ENCODE measurements at regions not wholly inside any gene's neighbourhood (a gene's known extent, or its start where the extent isn't known, plus 50 kb on each side); places are given as distances from the start of the nearest gene placed in this dataset.
"Not testable (repeated sequence)": the region's sequence is repeated elsewhere in the genome, so short reads cannot be mapped to it uniquely, and the experiment has no call there.

DNA sequence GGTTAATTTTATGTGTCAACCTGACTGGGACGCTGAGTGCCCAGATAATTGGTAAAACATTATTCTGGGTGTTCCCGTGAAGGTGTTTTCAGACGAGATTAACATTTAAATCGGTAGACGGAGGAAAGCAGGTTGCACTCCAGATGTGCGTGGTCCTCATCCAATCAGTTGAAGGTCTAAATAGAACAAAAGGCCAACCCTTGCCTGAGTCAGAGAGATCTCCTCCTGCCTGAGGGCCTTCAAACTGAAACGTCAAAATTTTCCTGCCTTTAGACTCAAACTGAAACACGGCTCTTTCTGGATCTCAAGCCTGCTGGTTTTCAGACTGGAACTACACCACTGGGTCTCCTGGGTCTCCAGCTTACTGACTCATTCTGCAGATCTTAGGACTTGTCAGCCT is 70.9 kb downstream of the NPIPA5 start:
- DNase-seq, result not testable (repeated sequence)

- not testable (repeated sequence) for DNase-seq
These were observed 72.2 kb downstream of the NPIPA5 start for GRCh38 chr16:15305889-15306288.

DNA sequence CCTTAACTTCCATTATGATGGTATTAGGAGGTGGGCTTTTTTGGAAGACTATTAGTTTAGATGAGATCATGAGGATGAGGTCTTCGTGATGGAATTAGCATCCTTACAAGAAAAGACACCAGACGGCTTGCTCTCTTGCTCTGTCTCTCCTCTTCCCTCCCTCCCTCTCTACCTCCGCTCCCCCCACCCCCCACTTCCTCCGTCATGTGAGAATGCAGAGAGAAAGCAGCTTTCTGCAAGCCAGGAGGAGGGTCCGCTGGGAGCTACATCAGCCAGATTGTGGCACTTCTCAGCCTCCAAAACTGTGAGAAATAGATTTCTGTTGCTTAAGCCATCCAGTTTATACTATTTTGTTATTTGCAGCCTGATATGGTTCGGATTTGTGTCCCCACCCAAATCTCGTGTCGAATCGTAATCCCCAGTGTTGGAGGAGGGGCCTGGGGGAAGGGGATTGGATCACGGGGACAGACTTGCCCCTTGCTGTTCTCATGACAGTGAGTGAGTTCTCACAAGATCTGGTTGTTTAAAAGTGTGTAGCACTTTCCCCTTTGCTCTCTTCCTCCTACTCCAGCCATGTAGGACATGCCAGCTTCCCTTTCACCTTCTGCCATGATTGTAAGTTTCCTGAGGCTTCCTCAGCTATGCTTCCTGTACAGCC is 74.3 kb downstream of the NPIPA5 start:
- DNase-seq, result not testable (repeated sequence)

DNA sequence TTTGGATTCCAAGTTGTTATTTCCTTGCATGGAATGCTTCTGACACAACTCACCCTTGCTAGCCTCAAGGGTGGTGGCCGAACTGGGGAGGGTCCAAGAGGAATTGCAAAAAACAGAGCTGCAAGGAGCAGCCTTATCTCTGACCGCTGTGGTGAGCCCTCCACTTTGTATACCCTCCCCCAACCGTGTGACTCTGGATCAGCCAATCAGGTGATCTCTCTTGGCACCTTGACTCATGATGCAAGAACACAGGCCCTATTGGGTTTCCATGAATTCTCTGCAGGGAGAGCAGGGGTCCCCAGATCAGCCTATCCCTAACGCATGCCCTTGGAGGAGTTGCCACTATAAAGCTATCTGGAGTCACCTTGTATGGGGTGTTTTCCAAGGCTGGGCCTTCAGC is 81.0 kb downstream of the NPIPA5 start:
- DNase-seq, result not testable (repeated sequence)

DNA sequence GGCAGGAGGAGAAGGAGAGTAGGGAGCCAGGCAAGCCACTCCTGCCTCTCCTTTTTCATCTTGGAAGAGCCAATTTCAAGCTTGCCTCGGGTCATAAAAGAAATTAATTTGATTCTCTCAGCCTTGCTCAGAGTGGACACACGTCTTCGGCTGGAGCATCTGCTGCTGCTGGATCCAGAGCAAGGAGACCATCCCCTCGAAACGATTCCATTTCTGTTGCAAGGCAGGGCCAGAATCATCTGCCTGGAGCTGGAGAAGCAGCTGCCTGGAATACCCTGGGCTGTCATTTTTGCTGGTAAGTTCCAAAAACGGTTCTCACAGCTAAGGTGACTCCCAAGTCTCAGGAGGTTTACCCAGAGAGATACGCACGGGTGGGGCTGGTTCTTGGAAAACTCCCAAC is 103.3 kb downstream of the NPIPA5 start:
- DNase-seq, result not testable (repeated sequence)

DNA sequence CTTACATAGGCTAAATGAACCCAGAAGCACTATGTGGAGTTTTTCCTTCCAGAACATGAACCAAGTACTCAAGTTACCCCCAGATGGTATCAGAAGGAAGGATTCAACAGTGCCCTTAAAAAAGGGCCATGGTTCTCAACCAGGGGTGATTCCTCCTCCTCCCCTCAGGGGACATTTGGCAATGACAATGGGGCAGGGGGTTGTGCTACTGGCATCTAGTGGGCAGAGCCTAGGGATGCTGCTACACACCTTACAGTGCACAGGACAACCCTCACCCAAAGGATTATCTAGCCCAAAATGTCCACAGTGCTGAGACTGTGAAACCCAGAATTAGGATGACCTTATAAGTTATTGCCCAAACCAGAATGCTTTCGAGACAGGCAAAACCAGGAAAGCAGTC is 104.1 kb downstream of the NPIPA5 start:
- not testable (repeated sequence) for DNase-seq

GRCh38 chr16:15266941-15267340 is 111.2 kb downstream of the NPIPA5 start:
- DNase-seq, result not testable (repeated sequence)

- not testable (repeated sequence) for DNase-seq
These were observed 115.9 kb downstream of the NPIPA5 start for GRCh38 chr16:15262212-15262611.

DNA sequence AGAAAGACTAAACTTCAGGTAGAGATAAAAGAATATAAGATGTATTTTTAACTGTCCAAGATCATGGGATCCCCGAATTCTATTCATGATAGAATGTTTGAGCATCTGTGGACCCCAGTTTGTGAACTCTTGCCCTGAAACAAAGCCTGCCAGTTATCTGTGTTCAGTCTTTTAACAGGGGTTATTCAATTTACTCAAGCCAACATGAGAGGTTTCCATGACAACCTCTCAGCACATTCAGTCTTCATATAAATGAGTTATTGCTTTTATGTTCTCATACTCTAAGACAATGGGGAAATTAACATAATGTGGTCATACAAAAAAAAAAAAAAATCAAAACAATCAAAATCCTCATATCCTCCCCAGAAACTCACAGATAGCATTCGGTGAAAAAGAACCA is 130.1 kb downstream of the NPIPA5 start:
- DNase-seq, result not testable (repeated sequence)

DNA sequence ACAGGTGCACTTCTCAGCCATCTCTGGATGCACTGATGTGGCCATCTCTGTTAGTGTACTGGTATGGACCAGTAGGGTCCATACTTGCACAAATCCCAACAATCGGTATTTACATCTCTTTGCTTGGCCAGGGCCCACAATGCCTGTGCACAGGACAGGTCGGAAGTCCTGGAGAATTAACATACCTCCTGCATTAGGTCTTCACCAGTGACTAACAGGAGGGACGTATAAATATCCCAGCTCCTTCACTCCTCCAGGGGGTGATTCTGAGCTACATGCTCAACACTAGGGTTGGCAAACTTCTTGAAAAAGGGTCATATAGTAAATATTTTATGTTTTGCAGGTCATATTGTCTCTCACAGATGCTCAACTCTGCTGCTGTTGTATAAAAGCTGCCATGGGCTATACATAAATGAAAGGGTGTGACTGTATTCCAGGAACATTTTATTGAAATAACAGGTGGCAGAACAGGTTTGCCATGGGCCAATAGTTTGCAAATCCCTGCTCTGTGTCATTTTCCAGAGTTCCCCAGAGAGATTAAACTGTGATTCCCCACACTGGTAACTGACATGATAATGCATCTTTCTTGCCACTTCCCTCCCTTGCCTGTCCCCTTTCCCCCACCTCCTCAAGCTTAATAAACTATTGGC is 141.3 kb downstream of the NPIPA5 start:
- DNase-seq, result not testable (repeated sequence)

DNA sequence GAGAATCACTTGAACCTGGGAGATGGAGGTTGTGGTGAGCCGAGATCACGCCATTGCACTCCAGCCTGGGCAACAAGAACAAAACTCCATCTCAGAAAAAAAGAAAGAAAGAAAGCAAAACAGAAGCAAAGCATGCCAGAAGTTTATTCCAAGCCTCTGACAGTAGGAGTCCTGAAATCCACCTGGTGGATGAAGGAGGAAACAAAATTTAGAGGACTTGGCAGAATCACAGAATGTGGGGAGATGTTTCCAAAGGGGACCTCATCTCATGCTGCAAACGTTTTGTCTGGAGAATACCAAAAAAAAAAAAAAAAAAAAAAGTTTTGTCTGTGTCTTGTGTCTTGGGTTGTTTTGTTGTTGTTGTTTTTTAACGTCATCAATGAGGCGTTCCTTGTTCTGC is 141.1 kb upstream of the RRN3 start:
- not testable (repeated sequence) for DNase-seq

- not testable (repeated sequence) for DNase-seq
These were observed 140.6 kb upstream of the RRN3 start for GRCh38 chr16:15234702-15235101.

DNA sequence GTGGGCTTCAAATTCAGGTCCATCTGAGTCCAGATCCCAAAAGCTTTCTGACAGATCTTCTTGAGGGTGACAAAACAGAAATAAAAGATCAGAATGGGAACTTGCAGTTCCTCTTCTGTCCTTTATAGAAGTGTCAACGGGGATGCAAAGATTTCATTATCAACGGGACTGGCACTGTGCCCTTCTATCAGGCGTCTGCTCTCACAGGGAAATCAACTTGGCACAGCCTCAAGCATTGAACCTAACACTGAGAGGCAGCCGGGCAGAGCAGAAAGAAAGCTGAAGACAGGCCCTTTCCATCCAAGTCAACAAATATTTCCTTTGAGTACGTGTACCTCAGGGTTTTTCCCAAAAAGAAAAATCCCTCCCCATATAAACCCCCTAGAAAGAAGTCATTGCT is 136.4 kb upstream of the RRN3 start:
- DNase-seq, result not testable (repeated sequence)

DNA sequence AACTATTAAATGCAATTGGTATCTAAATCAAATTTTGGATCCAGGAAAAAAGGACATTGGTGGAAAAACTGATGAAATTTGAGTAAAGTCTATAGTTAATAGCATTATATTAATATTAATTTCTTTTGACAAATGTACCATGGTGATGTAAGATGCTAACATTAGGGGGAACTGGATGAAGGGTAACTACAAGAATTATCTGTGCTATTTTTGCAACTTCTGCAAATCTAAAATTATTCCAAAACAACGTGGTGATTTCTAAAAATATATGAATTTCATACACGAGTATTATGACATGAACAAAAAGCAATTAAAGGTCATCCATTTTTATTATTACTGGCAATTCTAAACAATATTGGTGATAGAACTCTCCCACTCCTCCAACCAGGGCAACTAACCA is 135.6 kb upstream of the RRN3 start:
- DNase-seq, result not testable (repeated sequence)

GRCh38 chr16:15224651-15225050 is 130.6 kb upstream of the RRN3 start:
- DNase-seq, result not testable (repeated sequence)

DNA sequence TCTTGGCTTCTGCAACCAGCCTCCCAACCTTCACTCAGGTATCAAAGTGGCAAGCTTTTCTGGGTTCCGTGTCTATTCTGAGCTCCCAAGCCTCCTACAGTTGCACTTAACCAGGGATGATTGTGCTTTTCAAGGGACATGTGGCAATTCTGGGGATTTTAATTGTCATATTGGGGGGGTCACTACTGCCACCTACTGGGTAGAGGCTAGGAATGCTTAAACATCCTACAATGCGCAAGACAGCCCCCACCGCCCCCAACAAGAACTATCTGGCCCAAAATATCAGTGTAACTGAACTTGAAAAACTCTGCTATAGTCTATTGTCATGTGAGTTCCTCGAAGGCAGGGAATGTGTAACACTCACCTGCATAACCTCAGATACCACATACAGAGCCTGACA is 129.3 kb upstream of the RRN3 start:
- DNase-seq, result not testable (repeated sequence)

GRCh38 chr16:15219679-15220615 is 125.9 kb upstream of the RRN3 start:
- peak; percentile 2 for DNase-seq

DNA sequence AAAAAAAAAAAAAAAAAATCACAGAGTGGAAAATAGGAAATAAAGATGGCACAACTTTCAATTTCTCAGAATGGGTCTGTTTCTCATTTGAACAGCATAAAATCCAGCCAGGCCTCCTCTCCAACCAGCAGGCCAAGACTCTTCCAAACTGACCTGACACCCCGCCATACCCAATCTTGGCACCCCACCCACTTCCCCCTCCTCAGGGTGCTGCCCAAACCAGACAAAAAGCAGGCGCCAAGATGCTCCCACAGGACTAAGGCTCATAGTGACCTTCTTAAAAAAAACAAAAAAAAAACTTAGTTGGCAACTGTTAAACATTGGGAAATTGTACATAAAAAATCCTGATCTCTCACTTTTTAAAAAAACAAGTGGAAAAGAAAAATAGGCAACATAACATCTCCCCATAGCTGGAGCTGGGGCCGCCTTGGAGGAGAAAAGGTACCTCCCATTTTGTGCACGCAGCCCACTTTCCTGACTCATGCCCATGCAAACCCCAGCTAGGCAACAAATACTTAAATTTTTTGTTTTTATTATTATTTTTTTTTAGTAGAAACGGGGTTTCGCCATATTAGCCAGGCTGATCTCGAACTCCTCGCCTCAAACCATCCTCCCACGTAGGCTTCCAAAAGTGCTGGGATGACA is 124.9 kb upstream of the RRN3 start:
- DNase-seq, result not testable (repeated sequence)

DNA sequence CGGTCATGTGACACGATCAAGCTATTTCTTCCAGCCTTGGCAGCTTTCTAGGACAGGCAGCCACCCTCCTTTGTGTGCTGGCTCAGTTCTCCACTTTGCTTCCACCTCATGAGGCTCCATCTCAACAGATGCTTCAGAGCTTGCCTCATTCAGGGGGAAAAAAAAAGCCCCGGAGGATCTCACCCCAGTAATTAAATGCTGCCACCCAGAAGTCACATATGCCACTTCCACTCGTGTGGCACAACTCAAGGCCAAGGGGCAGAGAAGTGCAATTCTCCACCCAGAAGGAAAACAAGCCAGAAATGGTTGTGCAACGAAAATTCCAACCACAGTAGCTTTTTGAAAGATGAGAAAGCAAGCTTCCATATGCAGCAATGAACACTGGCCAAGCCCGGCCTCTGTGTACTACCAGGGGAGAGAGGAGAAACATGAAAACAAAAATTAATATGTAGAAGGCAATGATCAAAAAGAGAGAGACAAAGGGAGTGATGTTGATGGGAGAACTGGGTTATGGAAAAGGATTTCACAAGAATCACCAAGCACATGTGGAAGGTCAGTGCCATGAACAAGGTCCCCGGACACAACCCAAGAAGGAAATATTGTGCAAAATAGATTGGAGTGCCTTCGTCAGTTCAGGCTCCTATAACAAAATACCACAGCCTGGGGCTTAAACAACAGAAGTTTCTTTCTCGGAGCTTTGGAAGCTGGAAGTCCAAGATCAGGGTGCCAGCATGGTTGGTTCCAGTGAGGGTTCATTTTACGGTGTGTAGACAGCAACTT is 113.3 kb upstream of the RRN3 start:
- not testable (repeated sequence) for DNase-seq

GRCh38 chr16:15206439-15206838 is 112.4 kb upstream of the RRN3 start:
- DNase-seq, result not testable (repeated sequence)

DNA sequence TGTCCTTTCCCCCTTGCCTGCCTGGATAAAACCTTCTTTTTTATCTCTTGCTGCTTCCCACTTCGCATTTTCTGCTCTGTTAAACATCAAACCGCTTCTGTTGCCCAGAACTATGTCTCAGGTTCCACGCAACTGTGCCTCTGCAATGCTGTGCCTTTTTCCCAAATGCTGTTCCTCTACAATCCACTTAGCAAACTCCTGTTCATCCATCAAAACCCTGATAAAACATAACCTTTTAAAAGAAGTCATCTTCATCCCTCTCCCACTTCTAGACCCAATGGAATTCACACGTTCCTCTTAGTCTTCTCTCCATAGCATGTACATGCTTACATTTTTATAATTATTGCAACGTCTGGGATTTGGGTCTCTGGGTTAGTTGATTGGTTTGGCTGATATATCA is 111.9 kb upstream of the RRN3 start:
- DNase-seq, result not testable (repeated sequence)

DNA sequence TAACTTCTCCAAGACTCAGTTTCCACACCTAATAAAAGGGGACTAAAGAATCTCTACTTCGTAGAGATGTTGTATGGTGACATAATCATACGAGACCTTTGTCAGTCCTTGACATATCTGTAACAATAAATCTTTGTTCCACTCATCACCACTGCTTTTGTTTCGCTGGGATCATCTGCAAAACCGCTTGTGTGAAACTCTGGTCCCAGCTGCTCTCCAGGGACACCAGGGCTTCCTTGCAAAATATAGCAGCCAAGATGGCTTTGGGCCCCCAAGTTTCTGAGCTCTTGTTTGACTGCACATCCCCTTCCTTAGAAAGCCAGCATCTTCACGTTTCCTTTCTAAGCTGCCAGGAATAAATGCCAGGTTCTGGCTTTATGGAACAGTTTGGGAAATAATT is 110.5 kb upstream of the RRN3 start:
- not testable (repeated sequence) for DNase-seq

All from CD4-positive, alpha-beta T cell treated with Interleukin-21 for 1 hour (primary cell).